Mesenchymal stem cell (in vitro differentiated cells and primary cell): ENCODE measurements at regions not wholly inside any gene's neighbourhood (a gene's known extent, or its start where the extent isn't known, plus 50 kb on each side); places are given as distances from the start of the nearest gene placed in this dataset.
"Not testable (repeated sequence)": the region's sequence is repeated elsewhere in the genome, so short reads cannot be mapped to it uniquely, and the experiment has no call there.

Experiments
- DNase-seq: peaks from one replicate; pipeline ENCODE4 v3.0.0-alpha.2; 2013
- H2AFZ ChIP-seq: one replicate; pipeline ENCODE4 v1.6.1; 2013; ENCODE audit warnings: low read depth, mild to moderate bottlenecking, control low read depth, inconsistent platforms, low read length, moderate library complexity
- H2AK5ac ChIP-seq: 2 replicates; pipeline ENCODE4 v1.6.1; 2013; ENCODE audit warnings: low read length, moderate library complexity, mild to moderate bottlenecking, inconsistent platforms; ENCODE audit not compliant: severe bottlenecking
- H2BK120ac ChIP-seq: one replicate; pipeline ENCODE4 v1.6.1; 2013; ENCODE audit warnings: low read depth, mild to moderate bottlenecking, inconsistent platforms, low read length, moderate library complexity
- H2BK12ac ChIP-seq, 2 experiments: one replicate each; pipeline ENCODE4 v1.6.1; 2013; ENCODE audit warnings: inconsistent platforms in 2 of 2, low read length in 2 of 2, mild to moderate bottlenecking in 2 of 2, moderate library complexity in 2 of 2, control low read depth in 1 of 2
- H2BK15ac ChIP-seq: one replicate; pipeline ENCODE4 v1.6.1; 2013; ENCODE audit warnings: mild to moderate bottlenecking, low read depth, inconsistent platforms; ENCODE audit not compliant: poor library complexity, severe bottlenecking
- H2BK5ac ChIP-seq: 2 replicates; pipeline ENCODE4 v1.6.1; 2013; ENCODE audit warnings: low read depth, mild to moderate bottlenecking, low read length, control low read depth, inconsistent platforms; ENCODE audit not compliant: poor library complexity, severe bottlenecking
- H3K14ac ChIP-seq, 2 experiments: one replicate each; pipeline ENCODE4 v1.6.1; 2013; ENCODE audit warnings: inconsistent platforms in 2 of 2, low read length in 2 of 2, control low read depth in 1 of 2, mild to moderate bottlenecking in 1 of 2, moderate library complexity in 1 of 2
- H3K18ac ChIP-seq, 2 experiments: one replicate each; pipeline ENCODE4 v1.6.1; 2013; ENCODE audit warnings: inconsistent platforms in 2 of 2, low read length in 2 of 2, control low read depth in 1 of 2, low read depth in 1 of 2, mild to moderate bottlenecking in 1 of 2
- H3K23ac ChIP-seq, 2 experiments: one replicate each; pipeline ENCODE4 v1.6.1; 2013; ENCODE audit warnings: inconsistent platforms in 2 of 2, low read length in 2 of 2, mild to moderate bottlenecking in 2 of 2, moderate library complexity in 2 of 2, control low read depth in 1 of 2
- H3K27ac ChIP-seq: 2 replicates; pipeline ENCODE4 v1.5.1; 2013; ENCODE audit warnings: mild to moderate bottlenecking, moderate library complexity, low read length, control low read depth, inconsistent platforms; ENCODE audit not compliant: poor library complexity, severe bottlenecking
- H3K27me3 ChIP-seq, 2 experiments: 2 replicates each; pipeline versions ENCODE4 v1.6.1 to v1.7.0; 2013; ENCODE audit warnings: low read length in 2 of 2, mild to moderate bottlenecking in 2 of 2, moderate library complexity in 2 of 2, control low read depth in 1 of 2, inconsistent platforms in 1 of 2; ENCODE audit not compliant: control insufficient read depth in 1 of 2, insufficient read depth in 1 of 2
- H3K36me3 ChIP-seq, 2 experiments: 2 replicates each; pipeline versions ENCODE4 v1.6.1 to v1.7.0; 2013; ENCODE audit warnings: low read length in 2 of 2, control low read depth in 1 of 2, inconsistent platforms in 1 of 2, low read depth in 1 of 2, mild to moderate bottlenecking in 1 of 2; ENCODE audit not compliant: insufficient read depth in 2 of 2, control insufficient read depth in 1 of 2
- H3K4ac ChIP-seq, 2 experiments: one replicate each; pipeline ENCODE4 v1.6.1; 2013; ENCODE audit warnings: inconsistent platforms in 2 of 2, low read length in 2 of 2, mild to moderate bottlenecking in 2 of 2, moderate library complexity in 2 of 2, control low read depth in 1 of 2, low read depth in 1 of 2
- H3K4me1 ChIP-seq: 2 replicates; pipeline ENCODE4 v1.6.1; 2013; ENCODE audit warnings: low read depth, low read length, control low read depth; ENCODE audit not compliant: control insufficient read depth, insufficient read depth
- H3K4me2 ChIP-seq: 2 replicates; pipeline ENCODE4 v1.6.1; 2013; ENCODE audit warnings: low read length, mild to moderate bottlenecking, inconsistent platforms; ENCODE audit not compliant: poor library complexity, severe bottlenecking
- H3K4me3 ChIP-seq, 2 experiments: 2 replicates each; pipeline versions ENCODE4 v1.5.1 to v1.7.0; 2013; ENCODE audit warnings: low read length in 2 of 2, mild to moderate bottlenecking in 2 of 2, control low read depth in 1 of 2, low read depth in 1 of 2; ENCODE audit not compliant: insufficient read depth in 1 of 2
- H3K79me1 ChIP-seq: replicated peaks from 2 replicates; pipeline ENCODE4 v1.6.1; 2013; ENCODE audit warnings: mild to moderate bottlenecking, control low read depth, low read length, inconsistent platforms; ENCODE audit not compliant: poor library complexity, severe bottlenecking
- H3K9ac ChIP-seq: 2 replicates; pipeline ENCODE4 v1.7.0; 2013; ENCODE audit warnings: mild to moderate bottlenecking, low read length, moderate library complexity
- H3K9me3 ChIP-seq: 2 replicates; pipeline ENCODE4 v1.7.0; 2013; ENCODE audit warnings: mild to moderate bottlenecking, low read length; ENCODE audit not compliant: control insufficient read depth
- H4K8ac ChIP-seq: one replicate; pipeline ENCODE4 v1.6.1; 2013; ENCODE audit warnings: inconsistent platforms, mild to moderate bottlenecking, low read length, moderate library complexity
- H4K91ac ChIP-seq: one replicate; pipeline ENCODE4 v1.6.1; 2013; ENCODE audit warnings: mild to moderate bottlenecking, low read length, inconsistent platforms
- WGBS: methylation state at CpG from one replicate; pipeline ENCODE4 v1.1.7; 2013; ENCODE audit warnings: mixed read lengths; 5-methylcytosine and 5-hydroxymethylcytosine counted together

DNA sequence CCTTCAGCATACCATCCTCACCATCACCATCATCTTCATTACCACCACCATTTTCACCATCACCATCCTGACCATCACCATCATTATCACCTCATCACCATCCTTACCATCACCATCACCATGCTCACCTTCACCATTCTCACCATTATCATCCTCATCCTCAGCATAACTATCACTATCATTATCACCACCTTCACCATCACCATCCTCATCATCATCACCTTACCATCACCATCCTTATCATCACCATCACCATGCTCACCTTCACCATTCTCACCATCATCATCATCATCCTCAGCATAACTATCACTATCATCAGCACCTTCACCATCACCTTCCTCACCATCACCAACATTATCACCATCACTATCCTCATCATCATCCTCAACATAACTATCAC is 360.4 kb downstream of the KCNJ18 start:
- H3K27me3 ChIP-seq, H2BK15ac ChIP-seq, H4K91ac ChIP-seq, H2BK5ac ChIP-seq, H3K9ac ChIP-seq, H3K23ac ChIP-seq, H2AFZ ChIP-seq, H3K9me3 ChIP-seq, H2BK12ac ChIP-seq, H3K4me2 ChIP-seq, H3K14ac ChIP-seq, H3K36me3 ChIP-seq, H3K4me3 ChIP-seq, H2BK120ac ChIP-seq, H3K79me1 ChIP-seq, DNase-seq, H2AK5ac ChIP-seq, H4K8ac ChIP-seq, H3K4me1 ChIP-seq, H3K4ac ChIP-seq, H3K27ac ChIP-seq, H3K18ac ChIP-seq: not testable (repeated sequence)

DNA sequence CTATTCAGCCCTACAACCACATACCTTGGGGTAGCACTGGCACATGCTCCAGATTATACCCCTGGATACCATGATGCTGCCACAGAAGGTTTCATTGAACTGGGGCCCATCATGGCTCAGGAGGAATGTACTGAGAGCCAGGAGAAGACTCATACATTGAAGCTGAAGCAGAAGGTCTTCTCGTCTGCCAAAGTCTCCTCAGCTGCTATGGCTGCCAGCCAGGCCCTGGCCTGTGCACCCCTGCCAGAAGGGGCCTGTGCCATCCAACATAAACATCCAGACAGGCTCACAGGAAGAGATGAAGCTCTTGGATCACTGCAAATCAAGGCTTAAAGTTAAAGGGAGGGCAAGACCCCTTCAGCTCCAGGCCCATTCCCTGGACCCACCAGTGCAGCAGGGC is 364.2 kb downstream of the KCNJ18 start:
- H4K91ac ChIP-seq, H2BK12ac ChIP-seq, H3K18ac ChIP-seq, H2AFZ ChIP-seq, H3K27ac ChIP-seq, H3K14ac ChIP-seq, H3K79me1 ChIP-seq, H3K9me3 ChIP-seq, H4K8ac ChIP-seq, H3K9ac ChIP-seq, H3K4ac ChIP-seq, H3K23ac ChIP-seq, DNase-seq, H3K4me1 ChIP-seq, H3K36me3 ChIP-seq, H2BK120ac ChIP-seq, H3K4me2 ChIP-seq, H2AK5ac ChIP-seq, H3K27me3 ChIP-seq, H2BK5ac ChIP-seq, H3K4me3 ChIP-seq, H2BK15ac ChIP-seq: not testable (repeated sequence)
- WGBS = 29% methylated on average over 1 of the region's 1 CpG

DNA sequence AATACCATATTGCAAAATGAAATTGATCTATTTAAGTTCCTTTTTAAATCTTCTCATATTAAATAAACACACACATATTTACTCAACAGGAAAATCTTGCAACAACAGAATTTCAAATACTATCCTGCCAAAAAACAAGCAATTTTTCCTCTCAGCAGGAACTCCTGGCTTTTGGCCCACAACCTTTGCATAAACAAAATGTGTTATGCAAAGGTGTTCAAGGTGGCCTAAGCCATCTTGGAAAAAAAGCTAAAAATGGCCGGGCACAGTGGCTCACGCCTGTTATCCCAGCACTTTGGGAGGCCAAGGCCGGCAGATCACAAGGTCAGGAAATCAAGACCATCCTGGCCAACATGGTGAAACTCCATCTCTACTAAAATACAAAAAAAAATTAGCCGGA is 383.6 kb downstream of the KCNJ18 start:
- H3K23ac ChIP-seq, DNase-seq, H2AFZ ChIP-seq, H3K9ac ChIP-seq, H2BK12ac ChIP-seq, H3K4ac ChIP-seq, H4K8ac ChIP-seq, H3K4me1 ChIP-seq, H2AK5ac ChIP-seq, H3K4me3 ChIP-seq, H3K9me3 ChIP-seq, H2BK15ac ChIP-seq, H4K91ac ChIP-seq, H3K36me3 ChIP-seq, H2BK120ac ChIP-seq, H3K18ac ChIP-seq, H3K4me2 ChIP-seq, H3K79me1 ChIP-seq, H2BK5ac ChIP-seq, H3K14ac ChIP-seq, H3K27ac ChIP-seq, H3K27me3 ChIP-seq: not testable (repeated sequence)
- 94% methylated on average over 2 of the region's 4 CpGs for WGBS

DNA sequence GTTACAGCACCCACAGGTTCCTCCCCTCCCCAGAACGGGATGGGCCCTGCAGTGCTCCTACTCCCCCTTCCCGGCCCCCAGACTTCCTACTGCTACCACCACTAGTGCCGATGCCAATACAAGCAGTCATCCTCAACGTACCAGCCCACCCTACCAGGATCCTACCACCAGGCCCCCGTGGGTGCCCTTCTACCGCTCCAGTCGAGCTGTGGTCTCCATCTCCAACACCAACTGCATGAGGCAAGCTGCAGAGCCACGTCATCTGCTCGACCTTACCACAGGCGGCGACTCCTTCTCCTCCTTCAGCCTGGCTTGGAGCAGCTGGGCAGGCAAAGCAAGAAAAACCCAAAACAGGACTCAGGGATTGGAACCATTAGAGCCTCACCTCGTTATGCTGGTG is 396.3 kb downstream of the KCNJ18 start:
- H2AFZ ChIP-seq, H2BK15ac ChIP-seq, H3K18ac ChIP-seq, H3K79me1 ChIP-seq, H3K4me1 ChIP-seq, H2BK120ac ChIP-seq, H3K14ac ChIP-seq, H3K27ac ChIP-seq, H2BK12ac ChIP-seq, H4K8ac ChIP-seq, H3K4me3 ChIP-seq, H3K4ac ChIP-seq, H3K9ac ChIP-seq, DNase-seq, H3K4me2 ChIP-seq, H3K9me3 ChIP-seq, H3K23ac ChIP-seq, H2BK5ac ChIP-seq, H3K36me3 ChIP-seq, H3K27me3 ChIP-seq, H4K91ac ChIP-seq, H2AK5ac ChIP-seq: not testable (repeated sequence)
- 70% methylated on average over 11 of the region's 12 CpGs for WGBS
